ENCODE measurements at regions not wholly inside any gene's neighbourhood (a gene's known extent, or its start where the extent isn't known, plus 50 kb on each side); places are given as distances from the start of the nearest gene placed in this dataset.
"Not testable (repeated sequence)": the region's sequence is repeated elsewhere in the genome, so short reads cannot be mapped to it uniquely, and the experiment has no call there.

DNA sequence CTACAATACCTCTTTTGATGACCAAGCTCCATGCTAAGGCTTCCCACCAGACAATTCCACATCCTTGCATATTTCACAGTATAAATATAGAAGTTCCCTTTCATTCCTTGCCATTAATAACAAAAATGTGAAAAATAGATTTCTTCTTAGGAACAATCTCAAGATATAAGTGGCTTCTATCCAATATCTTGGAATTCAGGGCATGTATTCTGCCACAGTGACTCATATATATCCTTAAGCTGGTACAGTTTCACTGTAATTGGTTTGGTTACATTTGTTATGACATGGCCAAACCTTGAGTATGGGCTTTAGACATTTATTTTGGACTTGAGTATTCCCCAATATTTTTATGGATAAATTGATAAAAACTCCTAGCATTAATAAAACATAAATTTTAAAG lies 181.7 kb upstream of the DDX53 start:
- DNase-seq, result no peak

DNA sequence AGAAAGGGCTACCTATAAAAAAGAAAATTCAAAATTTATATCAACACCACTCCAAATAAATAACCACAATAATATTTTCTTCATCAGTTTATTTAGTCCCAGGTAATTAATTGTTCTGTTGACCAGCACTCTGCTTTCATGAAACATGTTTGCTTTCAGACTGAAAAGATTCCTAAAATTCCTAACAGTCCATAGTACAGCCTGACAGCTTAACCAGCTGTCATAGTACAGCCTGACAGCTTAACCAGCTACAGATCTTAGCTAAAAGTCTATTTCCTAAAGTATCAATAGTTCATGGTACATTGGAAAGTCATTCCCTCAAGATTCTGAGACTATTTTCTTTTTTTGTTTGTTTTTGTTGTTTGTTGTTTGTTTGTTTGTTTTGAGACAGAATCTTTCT lies 144.1 kb upstream of the DDX53 start:
- DNase-seq, result no peak

DNA sequence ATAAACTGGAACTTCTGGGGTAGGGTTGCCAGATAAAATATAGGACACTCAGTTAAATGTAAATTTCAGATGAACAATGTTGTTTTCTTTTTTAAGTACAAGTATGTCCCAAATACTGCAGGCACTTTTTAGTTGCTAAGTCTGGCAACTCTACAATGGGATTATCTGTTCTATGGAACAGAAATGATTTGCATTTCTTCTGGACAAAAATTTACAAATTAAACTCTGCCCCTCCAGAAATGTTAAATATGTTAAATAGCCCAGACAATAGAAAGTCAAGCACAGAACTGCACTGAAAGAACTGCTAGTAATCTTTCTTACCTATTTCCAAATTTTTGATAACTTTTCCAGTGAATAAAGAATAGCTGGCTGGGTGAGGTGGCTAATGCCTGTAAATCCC lies 140.1 kb upstream of the DDX53 start:
- no peak for DNase-seq

DNA sequence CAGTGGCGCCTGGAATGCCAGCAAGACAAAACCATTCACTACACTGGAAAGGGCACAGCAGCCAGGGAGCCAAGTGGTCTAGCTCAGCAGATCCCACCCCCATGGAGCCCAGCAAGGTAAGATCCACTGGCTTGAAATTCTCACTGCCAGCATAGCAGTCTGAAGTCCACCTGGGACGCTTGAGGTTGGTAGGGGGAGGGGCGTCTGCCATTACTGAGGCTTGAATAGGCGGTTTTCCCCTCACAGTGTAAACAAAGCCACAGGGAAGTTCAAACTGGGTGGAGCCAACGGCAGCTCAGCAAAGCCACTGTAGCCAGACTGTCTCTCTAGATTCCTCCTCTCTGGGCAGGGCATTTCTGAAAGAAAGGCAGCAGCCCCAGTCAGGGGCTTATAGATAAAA lies 133.0 kb upstream of the DDX53 start:
- DNase-seq, result not testable (repeated sequence)

DNA sequence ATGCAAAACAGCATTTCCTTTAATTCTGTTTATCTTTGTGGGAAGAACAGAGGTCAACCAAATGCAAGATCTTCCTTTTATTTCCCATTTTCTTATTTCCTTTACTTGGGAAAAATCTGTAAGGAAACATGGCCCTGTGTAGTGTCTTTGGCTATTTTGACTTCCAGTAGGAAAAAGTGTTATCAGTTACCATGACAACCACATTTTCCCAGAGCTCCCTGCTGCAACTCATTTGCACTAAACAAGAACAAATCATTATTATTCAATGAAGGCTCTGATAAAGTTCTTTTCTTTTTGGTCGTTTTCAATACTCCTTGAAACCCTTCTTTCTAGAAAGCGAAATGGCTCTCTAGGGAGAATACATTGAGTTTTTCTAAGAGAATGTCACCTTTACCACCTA lies 117.2 kb upstream of the DDX53 start:
- no peak for DNase-seq

DNA sequence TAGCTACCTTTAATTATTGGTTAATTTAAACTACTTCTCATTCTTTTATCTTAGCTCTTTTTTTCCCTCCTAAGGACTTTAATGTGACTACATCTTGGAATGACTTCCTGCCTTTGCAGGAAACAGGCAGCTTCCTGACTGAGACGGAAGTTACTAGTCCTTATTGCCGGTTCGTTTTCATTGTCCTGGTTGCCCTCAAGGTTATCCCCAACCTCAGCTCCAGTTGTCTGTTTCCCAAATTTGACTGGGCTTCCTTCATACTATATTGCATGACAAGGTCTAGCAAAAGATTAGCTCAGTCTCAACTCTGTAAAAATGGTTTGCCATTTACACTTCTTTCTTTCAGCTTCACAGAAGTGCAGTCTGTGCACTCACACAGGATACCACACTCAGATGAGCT lies 109.9 kb upstream of the DDX53 start:
- DNase-seq, result no peak

DNA sequence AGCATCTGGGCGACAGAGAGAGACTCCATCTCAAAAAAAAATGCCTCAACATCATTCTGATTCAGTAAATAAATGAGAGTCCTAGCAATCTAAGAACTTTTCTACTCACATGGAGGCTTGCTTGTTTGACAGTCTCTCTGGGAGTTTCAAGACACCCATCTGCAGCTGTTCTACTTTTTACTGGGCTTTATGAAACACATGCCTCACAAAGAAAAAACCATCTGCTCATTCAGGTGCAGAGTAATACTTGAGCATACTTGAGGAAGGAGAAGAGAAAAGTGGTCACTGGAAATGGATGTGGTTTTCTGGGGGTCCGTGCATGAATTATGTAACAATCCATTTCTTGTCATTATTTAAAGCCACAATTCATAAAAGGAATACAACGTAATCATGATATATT lies 87.1 kb upstream of the DDX53 start:
- DNase-seq, result no peak

DNA sequence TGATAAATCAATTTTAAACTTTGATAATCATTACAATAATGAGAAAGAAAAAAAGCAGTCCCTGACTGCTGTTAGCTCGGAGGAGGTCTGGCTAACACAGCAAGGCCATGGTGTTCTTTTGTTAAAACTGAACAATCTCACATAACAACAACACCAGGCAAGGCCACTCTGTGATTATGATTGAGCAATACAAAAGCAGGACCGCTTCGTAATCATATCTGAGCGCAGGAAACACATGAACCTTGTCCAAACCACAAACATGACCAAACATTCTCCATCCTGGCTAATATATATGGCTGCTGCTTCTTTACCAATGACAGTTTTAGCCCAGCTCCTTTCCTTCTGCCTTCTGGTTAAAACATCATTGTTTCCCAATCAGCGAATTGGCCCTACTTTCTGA lies 76.8 kb upstream of the DDX53 start:
- DNase-seq, result no peak

DNA sequence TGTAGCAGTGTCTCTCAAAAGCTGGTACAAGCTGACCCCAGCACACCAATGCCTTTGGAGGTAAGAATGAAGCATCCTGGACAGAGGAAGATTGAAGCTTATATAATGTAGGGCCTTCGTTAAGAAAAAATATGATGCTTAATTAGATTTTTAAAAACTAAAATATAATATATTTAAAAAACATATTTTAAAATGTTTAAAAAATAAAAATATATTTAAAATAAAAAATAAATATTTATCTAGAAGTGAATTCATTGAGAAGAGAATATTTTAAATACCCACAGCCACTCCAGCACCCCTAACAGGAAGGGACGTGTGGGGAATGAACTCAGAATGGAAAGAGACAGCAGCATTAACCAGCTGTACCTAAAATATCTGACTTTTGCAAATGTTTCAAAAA lies 65.1 kb upstream of the DDX53 start:
- DNase-seq, result no peak

DNA sequence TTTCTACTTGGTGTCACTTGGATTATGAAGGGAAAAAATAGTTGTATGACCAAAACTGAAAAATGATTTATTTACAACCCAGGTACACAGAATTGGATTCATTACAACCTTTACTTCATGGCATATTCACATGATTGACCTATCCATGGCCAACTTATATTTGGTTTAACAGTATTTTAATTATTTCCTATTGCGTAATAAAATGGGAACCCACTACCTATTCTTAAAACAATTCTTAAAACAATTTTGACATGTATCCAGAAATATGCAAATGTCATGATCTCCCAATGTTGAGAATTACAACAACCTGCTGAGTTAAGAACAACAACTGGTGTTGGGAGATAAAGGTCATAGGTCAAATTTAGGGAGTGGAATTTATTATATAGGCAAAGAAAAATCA lies 54.8 kb upstream of the DDX53 start:
- no peak for DNase-seq
